H1 (cell line): ENCODE measurements at regions not wholly inside any gene's neighbourhood (a gene's known extent, or its start where the extent isn't known, plus 50 kb on each side); places are given as distances from the start of the nearest gene placed in this dataset.
"Not testable (repeated sequence)": the region's sequence is repeated elsewhere in the genome, so short reads cannot be mapped to it uniquely, and the experiment has no call there.

Source experiments
- CTCF ChIA-PET: fragments of 300-600 bp; sonication (Branson Sonifier 250); formaldehyde crosslinking; loops from one replicate; lab custom pipeline; 2021; ENCODE audit not compliant: partially characterized antibody; lab: Charles Lee
- POLR2A ChIA-PET: fragments of 300-600 bp; sonication (Branson Sonifier 250); formaldehyde crosslinking; loops from one replicate; lab custom pipeline; 2021; ENCODE audit warnings: inconsistent platforms; ENCODE audit not compliant: partially characterized antibody; lab: Charles Lee
- DNase-seq, 2 experiments: peaks; one replicate each; pipeline versions ENCODE4 v3.0.0 to v3.0.0-alpha.2; 2010 to 2022; ENCODE audit warnings: low spot score in 2 of 2, low read depth in 1 of 2, mixed read lengths in 1 of 2
- FAIRE-seq: peaks from 2 replicates; lab custom pipeline; 2011; peaks lifted over from hg19 to GRCh38; lab: Jason Lieb, UNC
- H2AFZ ChIP-seq: 2 replicates; pipeline ENCODE4 v1.8.1; 2012; ENCODE audit warnings: low read length, inconsistent platforms
- H2AK5ac ChIP-seq: 2 replicates; pipeline ENCODE4 v1.6.1; 2013; ENCODE audit warnings: low read depth, low read length
- H2BK120ac ChIP-seq: replicated peaks from 2 replicates; pipeline ENCODE3; 2013; ENCODE audit warnings: low read depth, low read length, inconsistent platforms
- H2BK12ac ChIP-seq: 2 replicates; pipeline ENCODE4 v1.6.1; 2013; ENCODE audit warnings: low read depth, low read length
- H2BK15ac ChIP-seq: 2 replicates; pipeline ENCODE4 v1.6.1; 2013; ENCODE audit warnings: low read length
- H2BK20ac ChIP-seq: 2 replicates; pipeline ENCODE4 v1.6.1; 2013; ENCODE audit warnings: low read length
- H2BK5ac ChIP-seq: 2 replicates; pipeline ENCODE4 v1.6.1; 2013; ENCODE audit warnings: low read depth, low read length
- H3K14ac ChIP-seq: 2 replicates; pipeline ENCODE4 v1.6.1; 2013; ENCODE audit warnings: inconsistent platforms; ENCODE audit not compliant: insufficient read length
- H3K18ac ChIP-seq: 2 replicates; pipeline ENCODE4 v1.6.1; 2013; ENCODE audit warnings: low read length; ENCODE audit errors: extremely low read depth
- H3K23ac ChIP-seq: 2 replicates; pipeline ENCODE4 v1.6.1; 2013; ENCODE audit warnings: inconsistent platforms; ENCODE audit not compliant: insufficient read length
- H3K23me2 ChIP-seq: 2 replicates; pipeline ENCODE4 v1.6.1; 2013; ENCODE audit warnings: low read depth, low read length
- H3K27ac ChIP-seq: 2 replicates; pipeline ENCODE4 v1.6.1; 2011; ENCODE audit warnings: low read depth, low read length, inconsistent platforms
- H3K27me3 ChIP-seq, 4 experiments: replicated peaks in 1 of 4; 1 replicate in 1 of 4; 2 replicates in 3 of 4; pipeline versions ENCODE4 v1.6.1 to v1.8.1; 2011 to 2013; ENCODE audit warnings: low read length in 3 of 4, mild to moderate bottlenecking in 3 of 4, inconsistent platforms in 2 of 4, mixed read lengths in 2 of 4, moderate library complexity in 1 of 4; ENCODE audit not compliant: control insufficient read depth in 3 of 4, insufficient read depth in 3 of 4; ENCODE audit errors: extremely low read depth in 1 of 4
- H3K36me3 ChIP-seq, 4 experiments: 2 replicates each; pipeline versions ENCODE4 v1.6.1 to v1.8.1; 2011 to 2013; ENCODE audit warnings: mild to moderate bottlenecking in 4 of 4, low read length in 3 of 4, moderate library complexity in 2 of 4, control low read depth in 1 of 4, inconsistent platforms in 1 of 4; ENCODE audit not compliant: insufficient read depth in 4 of 4, control insufficient read depth in 2 of 4
- H3K4ac ChIP-seq: replicated peaks from 2 replicates; pipeline ENCODE3; 2013; ENCODE audit warnings: low read length, low read depth, mixed read lengths, inconsistent platforms; ENCODE audit not compliant: insufficient read length
- H3K4me1 ChIP-seq, 4 experiments: replicated peaks in 1 of 4; 1 replicate in 1 of 4; 2 replicates in 3 of 4; pipeline versions ENCODE4 v1.6.1 to v1.8.1; 2011 to 2013; ENCODE audit warnings: low read length in 3 of 4, inconsistent platforms in 2 of 4, mixed read lengths in 1 of 4; ENCODE audit not compliant: insufficient read depth in 4 of 4, control insufficient read depth in 3 of 4
- H3K4me2 ChIP-seq, 2 experiments: 2 replicates each; pipeline versions ENCODE4 v1.6.1 to v1.8.1; 2011 to 2013; ENCODE audit warnings: low read depth in 2 of 2, low read length in 2 of 2, control low read depth in 1 of 2, inconsistent platforms in 1 of 2, mild to moderate bottlenecking in 1 of 2; ENCODE audit not compliant: insufficient read depth in 1 of 2
- H3K4me3 ChIP-seq, 4 experiments: fragments of 200-600, 300-600 bp in 1 of 4; sonication (generic), shearing (Covaris generic), sonication (Bioruptor Twin) in 1 of 4; 2 replicates each; pipeline versions ENCODE4 v1.5.1 to v1.8.1; 2011 to 2016; ENCODE audit warnings: low read length in 4 of 4, low read depth in 3 of 4, control low read depth in 2 of 4, inconsistent platforms in 2 of 4, mild to moderate bottlenecking in 2 of 4, mixed read lengths in 1 of 4, moderate library complexity in 1 of 4; ENCODE audit not compliant: insufficient read depth in 2 of 4; ENCODE audit errors: extremely low read depth in 1 of 4
- H3K56ac ChIP-seq: replicated peaks from 2 replicates; pipeline ENCODE3; 2013; ENCODE audit warnings: low read depth, mild to moderate bottlenecking, mixed read lengths, low read length, inconsistent platforms; ENCODE audit not compliant: insufficient read length
- H3K79me1 ChIP-seq: 2 replicates; pipeline ENCODE4 v1.6.1; 2013; ENCODE audit warnings: low read depth, low read length, control low read depth
- H3K79me2 ChIP-seq, 2 experiments: 2 replicates each; pipeline versions ENCODE4 v1.6.1 to v1.8.1; 2012 to 2013; ENCODE audit warnings: low read length in 2 of 2, mild to moderate bottlenecking in 2 of 2, inconsistent platforms in 1 of 2; ENCODE audit not compliant: insufficient read depth in 2 of 2, control insufficient read depth in 1 of 2
- H3K9ac ChIP-seq, 4 experiments: replicated peaks in 1 of 4; 1 replicate in 1 of 4; 2 replicates in 3 of 4; pipeline versions ENCODE4 v1.6.1 to v1.8.1; 2011 to 2013; ENCODE audit warnings: low read depth in 3 of 4, low read length in 3 of 4, control low read depth in 2 of 4, mild to moderate bottlenecking in 2 of 4, moderate library complexity in 2 of 4, inconsistent platforms in 1 of 4; ENCODE audit errors: extremely low read depth in 1 of 4
- H3K9me3 ChIP-seq, 2 experiments: 2 replicates each; pipeline versions ENCODE4 v1.6.1 to v1.8.1; 2012 to 2013; ENCODE audit warnings: mild to moderate bottlenecking in 2 of 2, moderate library complexity in 2 of 2, control low read depth in 1 of 2, inconsistent platforms in 1 of 2, low read depth in 1 of 2, low read length in 1 of 2, mixed read lengths in 1 of 2; ENCODE audit not compliant: insufficient read depth in 2 of 2
- H4K20me1 ChIP-seq, 2 experiments: replicated peaks in 1 of 2; 2 replicates each; pipeline versions ENCODE3 to v1.8.1; 2011 to 2013; ENCODE audit warnings: inconsistent platforms in 2 of 2, low read length in 2 of 2, mild to moderate bottlenecking in 1 of 2; ENCODE audit not compliant: insufficient read depth in 2 of 2, control insufficient read depth in 1 of 2
- H4K5ac ChIP-seq: 2 replicates; pipeline ENCODE4 v1.6.1; 2013; ENCODE audit warnings: low read length, low read depth, mixed read lengths, inconsistent platforms; ENCODE audit not compliant: insufficient read length
- H4K8ac ChIP-seq: 2 replicates; pipeline ENCODE4 v1.8.0; 2013; ENCODE audit warnings: mild to moderate bottlenecking, moderate library complexity, low read length, inconsistent platforms; ENCODE audit not compliant: insufficient read depth; ENCODE audit errors: extremely low read depth
- H4K91ac ChIP-seq: replicated peaks from 2 replicates; pipeline ENCODE3; 2013; ENCODE audit warnings: low read length, mixed read lengths, inconsistent platforms; ENCODE audit not compliant: insufficient read length
- WGBS, 2 experiments: shearing (Covaris generic) in 1 of 2; methylation state at CpG; one replicate each; pipeline versions ENCODE4 v1.1.6 to v1.1.7; 2013 to 2015; ENCODE audit warnings: low lambda C conversion rate in 2 of 2, mixed read lengths in 2 of 2, inconsistent platforms in 1 of 2, low coverage in 1 of 2, missing lambda C conversion rate in 1 of 2; ENCODE audit not compliant: insufficient replicate concordance in 2 of 2, insufficient coverage in 1 of 2, insufficient read length in 1 of 2; ENCODE audit errors: extremely low coverage in 1 of 2, missing lambda C conversion rate in 1 of 2; 5-methylcytosine and 5-hydroxymethylcytosine counted together

DNA sequence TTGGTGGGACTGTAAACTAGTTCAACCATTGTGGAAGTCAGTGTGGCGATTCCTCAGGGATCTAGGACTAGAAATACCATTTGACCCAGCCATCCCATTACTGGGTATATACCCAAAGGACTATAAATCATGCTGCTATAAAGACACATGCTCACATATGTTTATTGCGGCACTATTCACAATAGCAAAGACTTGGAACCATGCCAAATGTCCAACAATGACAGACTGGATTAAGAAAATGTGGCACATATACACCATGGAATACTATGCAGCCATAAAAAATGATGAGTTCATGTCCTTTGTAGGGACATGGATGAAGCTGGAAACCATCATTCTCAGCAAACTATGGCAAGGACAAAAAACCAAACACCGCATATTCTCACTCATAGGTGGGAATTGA is 370.4 kb downstream of the DLEU7 start:
- H3K79me2 ChIP-seq, H3K56ac ChIP-seq, H2AK5ac ChIP-seq, H3K36me3 ChIP-seq, H4K91ac ChIP-seq, H3K4me1 ChIP-seq, H3K27me3 ChIP-seq, H4K8ac ChIP-seq, H2AFZ ChIP-seq, H3K9ac ChIP-seq, H3K4me3 ChIP-seq, POLR2A ChIA-PET, H3K4ac ChIP-seq, H3K4me2 ChIP-seq, H3K27ac ChIP-seq, H2BK20ac ChIP-seq, H4K20me1 ChIP-seq, H2BK120ac ChIP-seq, H3K14ac ChIP-seq, H2BK15ac ChIP-seq, H3K79me1 ChIP-seq, H3K9me3 ChIP-seq, H3K23me2 ChIP-seq, FAIRE-seq, H3K23ac ChIP-seq, H4K5ac ChIP-seq, DNase-seq, H2BK12ac ChIP-seq, H2BK5ac ChIP-seq, H3K18ac ChIP-seq, CTCF ChIA-PET: not testable (repeated sequence)
- 100% methylated on average over 1 of the region's 3 CpGs; no CpG with 5 or more reads in 1 of the 2 experiments for WGBS, 2 experiments
